ENCODE measurements at regions not wholly inside any gene's neighbourhood (a gene's known extent, or its start where the extent isn't known, plus 50 kb on each side); places are given as distances from the start of the nearest gene placed in this dataset.

DNA sequence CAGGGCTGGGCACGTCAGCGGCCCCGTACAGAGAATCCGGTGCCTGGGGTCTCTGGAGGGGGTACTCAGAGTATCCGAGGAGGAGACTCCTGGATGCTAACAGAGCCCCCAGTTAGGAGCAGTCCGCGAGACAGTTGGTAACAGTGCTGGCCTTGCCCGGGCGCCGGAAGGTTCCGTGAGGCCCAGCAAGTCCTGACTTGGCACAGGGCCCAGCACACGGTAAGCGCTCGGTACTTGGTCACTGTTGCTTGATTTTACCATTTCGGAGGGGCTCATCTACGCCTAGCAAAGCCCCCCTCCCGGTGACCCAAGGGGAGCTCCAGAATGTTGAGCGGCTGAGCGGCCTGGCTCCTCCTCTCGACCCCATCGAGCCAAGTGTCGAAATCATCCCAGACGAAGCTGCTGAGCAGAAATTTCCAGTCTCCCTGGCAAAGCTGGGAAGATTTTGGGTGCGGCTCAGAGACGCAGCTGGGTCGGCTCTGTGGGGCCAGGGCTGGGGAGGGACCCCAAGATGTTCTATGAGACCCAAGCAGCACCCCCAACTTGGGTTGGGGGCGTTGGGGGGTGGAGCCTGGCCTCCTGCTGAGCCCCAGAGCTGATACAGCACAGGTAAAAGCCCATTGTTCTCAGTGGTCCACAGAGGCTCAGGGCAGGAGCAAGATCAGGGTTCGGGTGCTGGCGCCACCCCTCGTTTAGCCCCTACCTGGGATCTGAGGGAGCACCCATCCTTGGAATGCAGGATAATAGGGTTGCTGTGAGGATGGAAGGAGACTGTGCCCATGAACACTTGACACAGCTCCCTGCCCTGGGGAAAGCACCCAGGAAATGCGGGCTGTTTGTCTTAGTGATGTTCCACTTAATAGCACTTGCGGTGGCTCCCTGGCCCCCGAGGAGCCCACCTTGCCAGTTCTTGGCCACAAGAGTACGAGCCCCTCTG, 137.2 kb downstream of the C9orf50 start:
- TF ChIP-seq, protein P1, sequence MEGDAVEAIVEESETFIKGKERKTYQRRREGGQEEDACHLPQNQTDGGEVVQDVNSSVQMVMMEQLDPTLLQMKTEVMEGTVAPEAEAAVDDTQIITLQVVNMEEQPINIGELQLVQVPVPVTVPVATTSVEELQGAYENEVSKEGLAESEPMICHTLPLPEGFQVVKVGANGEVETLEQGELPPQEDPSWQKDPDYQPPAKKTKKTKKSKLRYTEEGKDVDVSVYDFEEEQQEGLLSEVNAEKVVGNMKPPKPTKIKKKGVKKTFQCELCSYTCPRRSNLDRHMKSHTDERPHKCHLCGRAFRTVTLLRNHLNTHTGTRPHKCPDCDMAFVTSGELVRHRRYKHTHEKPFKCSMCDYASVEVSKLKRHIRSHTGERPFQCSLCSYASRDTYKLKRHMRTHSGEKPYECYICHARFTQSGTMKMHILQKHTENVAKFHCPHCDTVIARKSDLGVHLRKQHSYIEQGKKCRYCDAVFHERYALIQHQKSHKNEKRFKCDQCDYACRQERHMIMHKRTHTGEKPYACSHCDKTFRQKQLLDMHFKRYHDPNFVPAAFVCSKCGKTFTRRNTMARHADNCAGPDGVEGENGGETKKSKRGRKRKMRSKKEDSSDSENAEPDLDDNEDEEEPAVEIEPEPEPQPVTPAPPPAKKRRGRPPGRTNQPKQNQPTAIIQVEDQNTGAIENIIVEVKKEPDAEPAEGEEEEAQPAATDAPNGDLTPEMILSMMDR (IDR thresholded peaks at IDR 0.05): peak in 1 of 7 experiments; percentile 6
- peak; percentile 52 to 75 (median 62) for TF ChIP-seq POLR2A (IDR thresholded peaks at IDR 0.05)

Data from body of pancreas (tissue), 4 donors.